Spleen (tissue), 11 donors: ENCODE measurements at regions not wholly inside any gene's neighbourhood (a gene's known extent, or its start where the extent isn't known, plus 50 kb on each side); places are given as distances from the start of the nearest gene placed in this dataset.

Experiments
- DNase-seq: peaks from one replicate; pipeline ENCODE4 v3.0.0-alpha.2; 2020
- H3K27ac ChIP-seq, 8 donors: fragments of 200-600 bp; sonication (generic) in 7 of 8; 1 replicate in 4 of 8; 2 replicates in 4 of 8; pipeline versions ENCODE4 v1.5.0 to v1.8.0; 2016 to 2021; ENCODE audit warnings: inconsistent platforms in 4 of 8, mild to moderate bottlenecking in 4 of 8, moderate library complexity in 1 of 8
- H3K27me3 ChIP-seq, 7 donors: fragments of 200-600 bp; sonication (generic) in 6 of 7; replicated peaks in 1 of 7; 1 replicate in 4 of 7; 2 replicates in 3 of 7; pipeline versions ENCODE4 v1.5.0 to v1.8.0; 2016 to 2021; ENCODE audit warnings: inconsistent platforms in 3 of 7, mild to moderate bottlenecking in 1 of 7
- H3K36me3 ChIP-seq, 6 donors: fragments of 200-600 bp; sonication (generic) in 5 of 6; 1 replicate in 4 of 6; 2 replicates in 2 of 6; pipeline versions ENCODE4 v1.5.0 to v1.8.0; 2016 to 2021; ENCODE audit warnings: inconsistent platforms in 2 of 6
- H3K4me1 ChIP-seq, 6 donors: fragments of 200-600 bp; sonication (generic) in 5 of 6; 1 replicate in 3 of 6; 2 replicates in 3 of 6; pipeline versions ENCODE4 v1.5.0 to v1.8.0; 2016 to 2021; ENCODE audit warnings: inconsistent platforms in 3 of 6
- H3K4me3 ChIP-seq, 8 donors: fragments of 200-600 bp; sonication (generic) in 7 of 8; 1 replicate in 4 of 8; 2 replicates in 4 of 8; pipeline versions ENCODE4 v1.5.0 to v1.8.0; 2016 to 2021; ENCODE audit warnings: inconsistent platforms in 4 of 8, mild to moderate bottlenecking in 4 of 8, moderate library complexity in 2 of 8
- H3K9me3 ChIP-seq, 8 donors: fragments of 200-600 bp; sonication (generic) in 7 of 8; 1 replicate in 4 of 8; 2 replicates in 4 of 8; pipeline versions ENCODE4 v1.5.0 to v1.8.0; 2016 to 2021; ENCODE audit warnings: inconsistent platforms in 4 of 8
- CTCF ChIP-seq, 11 experiments: fragments of 200-600 bp in 7 of 11; fragments of 450-650 bp in 4 of 11; sonication (generic) in 4 of 11; IDR thresholded peaks in 8 of 11; conservative IDR thresholded peaks in 3 of 11; 1 replicate in 7 of 11; 2 replicates in 4 of 11; pipeline versions ENCODE4 v1.4.0 to v1.8.0; 2016 to 2021; ENCODE audit warnings: antibody characterized with exemption in 11 of 11, inconsistent platforms in 4 of 11, mild to moderate bottlenecking in 1 of 11
- POLR2A ChIP-seq, 3 donors: fragments of 450-650 bp; IDR thresholded peaks; one replicate each; pipeline ENCODE4 v1.5.1; 2017; ENCODE audit warnings: antibody characterized with exemption in 3 of 3, mild to moderate bottlenecking in 1 of 3
- POLR2AphosphoS5 ChIP-seq, 3 donors: sonication (generic); formaldehyde crosslinking; IDR thresholded peaks; one replicate each; pipeline ENCODE4 v1.5.1; 2017; ENCODE audit warnings: antibody characterized with exemption in 3 of 3
- WGBS, 5 donors: extraction: QIAGEN DNeasy Blood & Tissue Kit in 3 of 5; methylation state at CpG; one replicate each; pipeline versions ENCODE4 v1.1.5 to v1.1.7; 2013 to 2018; 5-methylcytosine and 5-hydroxymethylcytosine counted together
- intact Hi-C: fragments of 100-400 bp; cut with DNase I; formaldehyde crosslinking; loops from one replicate; pipeline ENCODE4 v1.15.0; 2023; ENCODE audit warnings: low total_unique reads
- donor health status: healthy with polysubstance abuse.
- donor health status: DM: no; HTN: no; CAD: no; lungs with moderate emphysema.
- donor health status: DM: no; HTN: no; CAD: no.
- donor health status: Bipolar disorder and iron deficiency.
- donor health status: healthy.
- donor health status: DM: no; HTN: no; CAD: no.
- donor health status: DM: yes; HTN: yes; CAD: no.

- intact Hi-C loops, result no loop called here
- H3K4me1 ChIP-seq, result no peaks in the 10 kb centered on the region
- no peak for TF ChIP-seq CTCF (IDR thresholded peaks at IDR 0.05 in 8 of 11, conservative IDR thresholded peaks at IDR 0.05 in 3 of 11)
- no peak for TF ChIP-seq POLR2A (IDR thresholded peaks at IDR 0.05)
- DNase-seq, result no peak
- no peaks in the 10 kb centered on the region for H3K36me3 ChIP-seq
- peaks cover 0 to 13% (median 1%) of the 10 kb centered on the region in 8 donors for H3K9me3 ChIP-seq
- 76 to 88% (median 86%) methylated on average over 4 of the region's 4 CpGs for WGBS, 5 donors
- no peak overlapping the region for H3K4me3 ChIP-seq
- H3K27ac ChIP-seq, result no peak overlapping the region
- peaks cover 0 to 13% (median 0%) of the 10 kb centered on the region in 7 donors for H3K27me3 ChIP-seq
Observed at GRCh38 chr11:116649268-116649667, 123.5 kb downstream of the BUD13 start.

GRCh38 chr11:116648247-116649174 lies 124.3 kb downstream of the BUD13 start:
- H3K27ac ChIP-seq, result no peak overlapping the region
- WGBS, 5 donors, result 61 to 85% (median 81%) methylated on average over 2 of the region's 2 CpGs
- H3K9me3 ChIP-seq, result peaks cover 0 to 12% (median 1%) of the 10 kb centered on the region in 8 donors
- H3K4me1 ChIP-seq, result no peaks in the 10 kb centered on the region
- no peaks in the 10 kb centered on the region for H3K36me3 ChIP-seq
- no peak for TF ChIP-seq CTCF (IDR thresholded peaks at IDR 0.05 in 8 of 11, conservative IDR thresholded peaks at IDR 0.05 in 3 of 11)
- no peak for TF ChIP-seq POLR2AphosphoS5 (IDR thresholded peaks at IDR 0.05)
- no peak for TF ChIP-seq POLR2A (IDR thresholded peaks at IDR 0.05)
- no peak for DNase-seq
- H3K4me3 ChIP-seq, result no peak overlapping the region
- H3K27me3 ChIP-seq, result peaks cover 0 to 17% (median 0%) of the 10 kb centered on the region in 7 donors
- intact Hi-C loops, result no loop called here

GRCh38 chr11:116647305-116648080 lies 125.3 kb downstream of the BUD13 start:
- Histone ChIP-seq H3K4me1 (no peaks in the 10 kb centered on the region), H3K27me3 (peaks cover 0 to 18% (median 0%) of the 10 kb centered on the region in 7 donors), H3K36me3 (no peaks in the 10 kb centered on the region), H3K9me3 (peaks cover 0 to 12% (median 1%) of the 10 kb centered on the region in 8 donors), H3K4me3 (no peak overlapping the region), H3K27ac (no peak overlapping the region)
- DNase-seq, result no peak
- 80 to 87% (median 85%) methylated on average over 6 to 7 of the region's 7 CpGs for WGBS, 5 donors
- intact Hi-C loops, result no loop called here
- TF ChIP-seq POLR2A (IDR thresholded peaks at IDR 0.05) (no peak), POLR2AphosphoS5 (IDR thresholded peaks at IDR 0.05) (no peak), CTCF (IDR thresholded peaks at IDR 0.05 in 8 of 11, conservative IDR thresholded peaks at IDR 0.05 in 3 of 11) (no peak)

GRCh38 chr11:116646191-116646590 lies 126.6 kb downstream of the BUD13 start:
- WGBS, 5 donors, result 84 to 92% (median 87%) methylated on average over 3 of the region's 3 CpGs
- peaks cover 0 to 12% (median 1%) of the 10 kb centered on the region in 8 donors for H3K9me3 ChIP-seq
- no peaks in the 10 kb centered on the region for H3K36me3 ChIP-seq
- H3K4me3 ChIP-seq, result no peak overlapping the region
- no peak for DNase-seq
- no peak overlapping the region for H3K27ac ChIP-seq
- intact Hi-C loops, result no loop called here
- TF ChIP-seq POLR2A (IDR thresholded peaks at IDR 0.05) (no peak), POLR2AphosphoS5 (IDR thresholded peaks at IDR 0.05) (no peak), CTCF (IDR thresholded peaks at IDR 0.05 in 8 of 11, conservative IDR thresholded peaks at IDR 0.05 in 3 of 11) (no peak)
- H3K27me3 ChIP-seq, result peaks cover 0 to 29% (median 0%) of the 10 kb centered on the region in 7 donors
- H3K4me1 ChIP-seq, result no peaks in the 10 kb centered on the region
